GM12878 (cell line): ENCODE measurements at regions not wholly inside any gene's neighbourhood (a gene's known extent, or its start where the extent isn't known, plus 50 kb on each side); places are given as distances from the start of the nearest gene placed in this dataset.

Experiments used
- CHD2 ChIP-seq: IDR thresholded peaks from 2 replicates; pipeline ENCODE4 v1.6.1; 2011; ENCODE audit warnings: low read depth, low read length, improper control_type of control experiment, borderline replicate concordance
- JUND ChIP-seq: IDR thresholded peaks from 2 replicates; pipeline ENCODE4 v1.6.1; 2012; ENCODE audit warnings: low read depth, mild to moderate bottlenecking, low read length, improper control_type of control experiment, moderate library complexity
- KDM1A ChIP-seq: fragments of 200-600 bp; sonication (generic); IDR thresholded peaks from 2 replicates; pipeline ENCODE4 v1.6.1; 2016; ENCODE audit warnings: borderline replicate concordance
- PAX5 ChIP-seq: IDR thresholded peaks from 2 replicates; pipeline ENCODE4 v1.6.1; 2011; ENCODE audit warnings: low read depth, low read length, borderline replicate concordance
- POLR2A ChIP-seq: IDR thresholded peaks from 2 replicates; pipeline ENCODE4 v1.6.1; 2011; ENCODE audit warnings: low read depth, mild to moderate bottlenecking, low read length
- TF ChIP-seq, protein P1 (sequence below), 3 experiments: IDR thresholded peaks in 2 of 3; conservative IDR thresholded peaks in 1 of 3; 2 replicates each; pipeline ENCODE4 v1.5.1; 2011; ENCODE audit warnings: low read depth in 3 of 3, low read length in 3 of 3, mild to moderate bottlenecking in 3 of 3, control low read depth in 2 of 3, moderate library complexity in 2 of 3, inconsistent platforms in 1 of 3, mixed read lengths in 1 of 3; ENCODE audit not compliant: control insufficient read depth in 2 of 3, insufficient read depth in 1 of 3; ENCODE audit errors: extremely low read depth in 1 of 3

DNA sequence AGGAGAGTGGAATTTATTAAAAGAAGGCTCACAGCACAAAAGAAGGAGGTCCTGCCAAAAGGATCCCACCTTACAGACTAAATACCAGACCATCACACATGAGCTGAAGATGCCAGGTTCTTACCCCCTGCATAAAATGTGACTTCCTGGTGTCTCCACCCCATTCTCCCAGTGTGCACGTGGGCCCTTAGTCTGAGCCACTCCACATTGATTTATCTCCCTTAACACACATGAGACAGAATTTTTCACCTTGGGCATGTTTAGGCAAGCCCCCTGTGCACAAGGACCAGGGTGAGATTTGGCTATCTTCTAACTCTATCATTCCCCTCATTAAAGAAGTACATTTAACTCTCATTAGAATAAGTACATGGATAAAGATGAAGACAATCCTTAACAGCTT is 916.7 kb downstream of the PLOD2 start:
- TF ChIP-seq PAX5 (no peak), JUND (no peak), POLR2A (no peak), KDM1A (no peak), CHD2 (no peak)
- TF ChIP-seq, protein P1, sequence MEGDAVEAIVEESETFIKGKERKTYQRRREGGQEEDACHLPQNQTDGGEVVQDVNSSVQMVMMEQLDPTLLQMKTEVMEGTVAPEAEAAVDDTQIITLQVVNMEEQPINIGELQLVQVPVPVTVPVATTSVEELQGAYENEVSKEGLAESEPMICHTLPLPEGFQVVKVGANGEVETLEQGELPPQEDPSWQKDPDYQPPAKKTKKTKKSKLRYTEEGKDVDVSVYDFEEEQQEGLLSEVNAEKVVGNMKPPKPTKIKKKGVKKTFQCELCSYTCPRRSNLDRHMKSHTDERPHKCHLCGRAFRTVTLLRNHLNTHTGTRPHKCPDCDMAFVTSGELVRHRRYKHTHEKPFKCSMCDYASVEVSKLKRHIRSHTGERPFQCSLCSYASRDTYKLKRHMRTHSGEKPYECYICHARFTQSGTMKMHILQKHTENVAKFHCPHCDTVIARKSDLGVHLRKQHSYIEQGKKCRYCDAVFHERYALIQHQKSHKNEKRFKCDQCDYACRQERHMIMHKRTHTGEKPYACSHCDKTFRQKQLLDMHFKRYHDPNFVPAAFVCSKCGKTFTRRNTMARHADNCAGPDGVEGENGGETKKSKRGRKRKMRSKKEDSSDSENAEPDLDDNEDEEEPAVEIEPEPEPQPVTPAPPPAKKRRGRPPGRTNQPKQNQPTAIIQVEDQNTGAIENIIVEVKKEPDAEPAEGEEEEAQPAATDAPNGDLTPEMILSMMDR (IDR thresholded peaks at IDR 0.05 in 2 of 3, conservative IDR thresholded peaks at IDR 0.05 in 1 of 3; ENCODE audit: control insufficient read depth in 2 of 3, extremely low read depth in 1 of 3, insufficient read depth in 1 of 3, low read depth in 3 of 3, low read length in 3 of 3) = no peak
